HG03565 (cell line): ENCODE measurements at regions not wholly inside any gene's neighbourhood (a gene's known extent, or its start where the extent isn't known, plus 50 kb on each side); places are given as distances from the start of the nearest gene placed in this dataset.

Experiments used
- ATAC-seq: cut with Tn5 transposase; IDR thresholded peaks from one replicate; pipeline ENCODE4 v1.9.1; 2021; ENCODE audit warnings: mild to moderate bottlenecking, moderate library complexity; ENCODE audit not compliant: unreplicated experiment

GRCh38 chr2:122363885-122364284, 608.4 kb downstream of the TSN start:
- ATAC-seq = no peak

- no peak for ATAC-seq
These were observed 611.0 kb downstream of the TSN start for GRCh38 chr2:122366427-122366826.

GRCh38 chr2:122366969-122367645, 611.7 kb downstream of the TSN start:
- ATAC-seq = no peak

- no peak for ATAC-seq
These were observed 612.2 kb downstream of the TSN start for GRCh38 chr2:122367646-122368010.

- no peak for ATAC-seq
These were observed 613.3 kb downstream of the TSN start for GRCh38 chr2:122368576-122369243.

- no peak for ATAC-seq
These were observed 623.1 kb downstream of the TSN start for GRCh38 chr2:122378521-122378920.

GRCh38 chr2:122384768-122385333, 629.4 kb downstream of the TSN start:
- ATAC-seq = no peak

- no peak for ATAC-seq
These were observed 632.8 kb downstream of the TSN start for GRCh38 chr2:122388208-122388607.

- no peak for ATAC-seq
These were observed 634.2 kb downstream of the TSN start for GRCh38 chr2:122389694-122390093.

- ATAC-seq = peak; percentile 54
These were observed 635.0 kb downstream of the TSN start for GRCh38 chr2:122390406-122390805.

- ATAC-seq = no peak
These were observed 636.3 kb downstream of the TSN start for GRCh38 chr2:122391726-122392125.

- ATAC-seq = no peak
These were observed 640.2 kb downstream of the TSN start for GRCh38 chr2:122395687-122396086.

- ATAC-seq = no peak
These were observed 655.8 kb downstream of the TSN start for GRCh38 chr2:122411231-122411630.

- ATAC-seq = no peak
These were observed 656.9 kb downstream of the TSN start for GRCh38 chr2:122412360-122412759.

GRCh38 chr2:122414902-122415301, 659.5 kb downstream of the TSN start:
- ATAC-seq = no peak

- ATAC-seq = no peak
These were observed 661.7 kb downstream of the TSN start for GRCh38 chr2:122417114-122417513.

- no peak for ATAC-seq
These were observed 666.3 kb downstream of the TSN start for GRCh38 chr2:122421775-122422174.

GRCh38 chr2:122422384-122422991, 667.0 kb downstream of the TSN start:
- ATAC-seq = no peak

GRCh38 chr2:122423934-122424333, 668.5 kb downstream of the TSN start:
- no peak for ATAC-seq

- no peak for ATAC-seq
These were observed 677.8 kb downstream of the TSN start for GRCh38 chr2:122433123-122433754.

- ATAC-seq = no peak
These were observed 689.6 kb downstream of the TSN start for GRCh38 chr2:122445003-122445402.

GRCh38 chr2:122446761-122447160, 691.3 kb downstream of the TSN start:
- ATAC-seq = no peak
